HCT116 (cell line): ENCODE measurements at regions not wholly inside any gene's neighbourhood (a gene's known extent, or its start where the extent isn't known, plus 50 kb on each side); places are given as distances from the start of the nearest gene placed in this dataset.

Experiments used
- ATAC-seq: fragments of 200-7000 bp; cut with Tn5 transposase; 2 replicates; pipeline ENCODE4 v1.9.1; 2020; ENCODE audit warnings: mild to moderate bottlenecking, moderate library complexity
- BruUV-seq: library from RNA; stranded (reverse); fragments of 400-500 nt; replicated peaks from 2 replicates; lab custom pipeline; 2021; lab: Mats Ljungman, UMichigan
- CTCF ChIA-PET: fragments of 300-600 bp; sonication (Branson Sonifier 250); formaldehyde crosslinking; loops from one replicate; lab custom pipeline; 2021; ENCODE audit warnings: antibody characterized with exemption; lab: Charles Lee
- POLR2A ChIA-PET: fragments of 300-600, 350-600 bp; sonication (Branson Sonifier 250); formaldehyde crosslinking; loops from one replicate; lab custom pipeline; 2021; ENCODE audit warnings: antibody characterized with exemption; lab: Charles Lee
- RAD21 ChIA-PET, 2 experiments: fragments of 300-600 bp; sonication (Branson Sonifier 250); formaldehyde crosslinking; loops; one replicate each; lab custom pipeline; 2023; ENCODE audit warnings: low total read pairs in 2 of 2; ENCODE audit not compliant: uncharacterized antibody in 2 of 2, unreplicated experiment in 2 of 2, low non-redundant PET in 1 of 2; lab: Charles Lee
- DNase-seq: peaks from one replicate; pipeline ENCODE4 v3.0.0-alpha.2; 2010; ENCODE audit warnings: low read depth, low spot score
- H2AFZ ChIP-seq: fragments of 200-600 bp; shearing (Covaris generic), sonication (generic); 2 replicates; pipeline ENCODE4 v1.6.1; 2017; ENCODE audit warnings: low read depth, mixed run types, mixed read lengths, antibody characterized with exemption, low read length; ENCODE audit not compliant: poor library complexity, severe bottlenecking
- H3K27ac ChIP-seq: 2 replicates; pipeline ENCODE4 v1.5.1; 2012; ENCODE audit warnings: low read depth, low read length
- H3K27me3 ChIP-seq: fragments of 200-600 bp; sonication (generic); 2 replicates; pipeline ENCODE4 v1.6.1; 2016; ENCODE audit warnings: mixed run types, low read length, mixed read lengths; ENCODE audit not compliant: insufficient read depth
- H3K36me3 ChIP-seq, 2 experiments: fragments of 200-500 bp in 1 of 2; fragments of 200-600 bp in 1 of 2; sonication (Bioruptor generic) in 1 of 2; sonication (generic) in 1 of 2; 2 replicates each; pipeline versions ENCODE4 v1.5.1 to v1.6.1; 2014 to 2016; ENCODE audit warnings: low read length in 2 of 2, inconsistent platforms in 1 of 2, mixed read lengths in 1 of 2, mixed run types in 1 of 2; ENCODE audit not compliant: insufficient read depth in 2 of 2, control insufficient read depth in 1 of 2
- H3K4me1 ChIP-seq, 2 experiments: fragments of 200-600 bp in 1 of 2; sonication (generic) in 1 of 2; 2 replicates each; pipeline versions ENCODE4 v1.5.1 to v1.6.1; 2012 to 2017; ENCODE audit warnings: low read length in 2 of 2, inconsistent platforms in 1 of 2, mild to moderate bottlenecking in 1 of 2, mixed read lengths in 1 of 2, mixed run types in 1 of 2, moderate library complexity in 1 of 2; ENCODE audit not compliant: insufficient read depth in 2 of 2, control insufficient read depth in 1 of 2
- H3K4me2 ChIP-seq: fragments of 200-600 bp; sonication (generic); 2 replicates; pipeline ENCODE4 v1.6.1; 2017; ENCODE audit warnings: mixed run types, low read length, mixed read lengths
- H3K4me3 ChIP-seq, 2 experiments: fragments of 200-600 bp in 1 of 2; sonication (generic) in 1 of 2; replicated peaks in 1 of 2; 2 replicates each; pipeline ENCODE4 v1.5.1; 2011 to 2016; ENCODE audit warnings: low read length in 2 of 2, control low read depth in 1 of 2, low read depth in 1 of 2, mild to moderate bottlenecking in 1 of 2, mixed read lengths in 1 of 2, mixed run types in 1 of 2
- H3K79me2 ChIP-seq: fragments of 200-600 bp; sonication (generic); 2 replicates; pipeline ENCODE4 v1.6.1; 2017; ENCODE audit warnings: mild to moderate bottlenecking, mixed run types, low read length, moderate library complexity, mixed read lengths; ENCODE audit not compliant: insufficient read depth
- H3K9ac ChIP-seq: fragments of 200-600 bp; sonication (generic); 2 replicates; pipeline ENCODE4 v1.6.1; 2016; ENCODE audit warnings: low read length, mixed read lengths
- H3K9me2 ChIP-seq: fragments of 200-600 bp; sonication (generic), shearing (Covaris generic); 2 replicates; pipeline ENCODE4 v1.6.1; 2017; ENCODE audit warnings: mixed run types, mild to moderate bottlenecking, moderate library complexity; ENCODE audit not compliant: insufficient read depth
- H3K9me3 ChIP-seq, 2 experiments: fragments of 200-500 bp in 1 of 2; fragments of 200-600 bp in 1 of 2; sonication (Bioruptor generic) in 1 of 2; sonication (generic) in 1 of 2; 2 replicates each; pipeline ENCODE4 v1.6.1; 2014 to 2017; ENCODE audit warnings: low read length in 2 of 2, mixed read lengths in 2 of 2, inconsistent platforms in 1 of 2, low read depth in 1 of 2, mild to moderate bottlenecking in 1 of 2, mixed run types in 1 of 2, moderate library complexity in 1 of 2; ENCODE audit not compliant: control insufficient read depth in 1 of 2, insufficient read depth in 1 of 2
- H4K20me1 ChIP-seq: fragments of 200-600 bp; sonication (generic), shearing (Covaris generic); 2 replicates; pipeline ENCODE4 v1.6.1; 2017; ENCODE audit warnings: mixed run types, mild to moderate bottlenecking, moderate library complexity; ENCODE audit not compliant: insufficient read depth
- CTCF ChIP-seq, 3 experiments: fragments of 200-600 bp in 1 of 3; sonication (generic) in 1 of 3; IDR thresholded peaks in 2 of 3; conservative IDR thresholded peaks in 1 of 3; 2 replicates each; pipeline ENCODE4 v1.5.1; 2012 to 2017; ENCODE audit warnings: low read depth in 2 of 3, low read length in 2 of 3, antibody characterized with exemption in 1 of 3, borderline replicate concordance in 1 of 3, control low read depth in 1 of 3, mild to moderate bottlenecking in 1 of 3, mixed read lengths in 1 of 3, mixed run types in 1 of 3, moderate library complexity in 1 of 3; ENCODE audit not compliant: insufficient read depth in 1 of 3
- RAD21 ChIP-seq: IDR thresholded peaks from 2 replicates; pipeline ENCODE4 v1.6.1; 2012; ENCODE audit warnings: low read depth, mild to moderate bottlenecking
- ZBTB33 ChIP-seq: IDR thresholded peaks from 2 replicates; pipeline ENCODE4 v1.6.1; 2011; ENCODE audit warnings: mild to moderate bottlenecking, low read length, moderate library complexity; ENCODE audit not compliant: insufficient replicate concordance; ENCODE audit errors: extremely low read depth
- intact Hi-C: fragments of 100-400 bp; cut with micrococcal nuclease; formaldehyde crosslinking; loops from 2 replicates; pipeline ENCODE4 v1.10.0; 2022

- Histone ChIP-seq H3K4me1 (no peaks in the 10 kb centered on the region), H3K36me3 (no peaks in the 10 kb centered on the region), H3K9me2 (no peaks in the 10 kb centered on the region), H3K9me3 (no peaks in the 10 kb centered on the region), H3K4me3 (no peak overlapping the region), H3K27ac (no peak overlapping the region), H4K20me1 (no peaks in the 10 kb centered on the region), H3K9ac (no peak overlapping the region), H3K4me2 (no peak overlapping the region), H3K79me2 (no peaks in the 10 kb centered on the region), H2AFZ (no peak overlapping the region), H3K27me3 (no peaks in the 10 kb centered on the region)
- no peak for ATAC-seq
- RAD21 ChIA-PET: interaction anchor here in 1 of 2 experiments (0.9 kb wide), 1 partner anchor 351 kb away, joined by 3 read pairs; no protein-coding TSS in a partner anchor
- DNase-seq: no peak
- intact Hi-C loops: loop anchor here (10.0 kb wide), 1 partner anchor 354 kb away; no protein-coding TSS in a partner anchor
- CTCF ChIA-PET: interaction anchor here (0.6 to 1.1 kb wide), 2 partner anchors 243 to 352 kb away, joined by 3 to 7 read pairs; no protein-coding TSS in a partner anchor
- POLR2A ChIA-PET: no interaction called here
- BruUV-seq: no TSS peak
- TF ChIP-seq RAD21: peak; percentile 43
- TF ChIP-seq CTCF (IDR thresholded peaks at IDR 0.05 in 2 of 3, conservative IDR thresholded peaks at IDR 0.05 in 1 of 3; ENCODE audit: borderline replicate concordance in 1 of 3, insufficient read depth in 1 of 3, low read depth in 2 of 3, low read length in 2 of 3): 0 out of 6 replicates have a peak, but pooled peaks of 1 of the 3 experiments have one; percentile 8
- no peak for TF ChIP-seq ZBTB33
These were observed 549.9 kb upstream of the AMOT start for GRCh38 chrX:113390531-113390930.
